Activated naive CD4-positive, alpha-beta T cell treated with anti-CD3 and anti-CD28 coated beads, Interleukin-2, amount 50 U/mL, for 72 hours (primary cell): ENCODE measurements at regions not wholly inside any gene's neighbourhood (a gene's known extent, or its start where the extent isn't known, plus 50 kb on each side); places are given as distances from the start of the nearest gene placed in this dataset.
"Not testable (repeated sequence)": the region's sequence is repeated elsewhere in the genome, so short reads cannot be mapped to it uniquely, and the experiment has no call there.

Source experiments
- ATAC-seq, 2 donors: fragments of 150-1000 bp; cut with Tn5 transposase; 2 replicates each; pipeline ENCODE4 v1.10.0; 2021; ENCODE audit warnings: mild to moderate bottlenecking in 2 of 2, moderate library complexity in 2 of 2
- DNase-seq, 2 donors: peaks; one replicate each; pipeline ENCODE4 v3.0.0; 2021 to 2022; ENCODE audit warnings: low spot score in 2 of 2
- H3K27ac Mint-ChIP-seq, 2 donors: one replicate each; pipeline ENCODE4 v1.8.0; 2022; ENCODE audit warnings: mild to moderate bottlenecking in 2 of 2, mixed read lengths in 2 of 2
- H3K36me3 Mint-ChIP-seq, 2 donors: one replicate each; pipeline ENCODE4 v1.8.0; 2022; ENCODE audit warnings: mixed read lengths in 2 of 2
- H3K9me3 Mint-ChIP-seq, 2 donors: one replicate each; pipeline ENCODE4 v1.8.0; 2022; ENCODE audit warnings: mixed read lengths in 2 of 2

GRCh38 chr15:24426286-24427054 is 249.1 kb upstream of the NPAP1 start:
- not testable (repeated sequence) for DNase-seq, H3K27ac Mint-ChIP-seq, H3K36me3 Mint-ChIP-seq, ATAC-seq
- H3K9me3 Mint-ChIP-seq: peaks cover 13 to 16% of the 10 kb centered on the region in 2 donors

GRCh38 chr15:24427055-24427400 is 248.5 kb upstream of the NPAP1 start:
- not testable (repeated sequence) for H3K27ac Mint-ChIP-seq
- H3K9me3 Mint-ChIP-seq: peaks cover 13 to 14% of the 10 kb centered on the region in 2 donors

GRCh38 chr15:24435075-24435820 is 240.3 kb upstream of the NPAP1 start:
- H3K9me3 Mint-ChIP-seq, ATAC-seq, DNase-seq, H3K27ac Mint-ChIP-seq, H3K36me3 Mint-ChIP-seq: not testable (repeated sequence)

More at GRCh38 chr15:24427055-24427400, 248.5 kb upstream of the NPAP1 start:
- ATAC-seq, DNase-seq, H3K36me3 Mint-ChIP-seq: not testable (repeated sequence)

GRCh38 chr15:24437270-24437669 is 238.3 kb upstream of the NPAP1 start:
- ATAC-seq, DNase-seq, H3K9me3 Mint-ChIP-seq, H3K36me3 Mint-ChIP-seq, H3K27ac Mint-ChIP-seq: not testable (repeated sequence)

- not testable (repeated sequence) for ATAC-seq, H3K27ac Mint-ChIP-seq, DNase-seq, H3K9me3 Mint-ChIP-seq, H3K36me3 Mint-ChIP-seq
Observed at GRCh38 chr15:24437735-24438134, 237.8 kb upstream of the NPAP1 start.

- DNase-seq, H3K9me3 Mint-ChIP-seq, H3K27ac Mint-ChIP-seq, ATAC-seq, H3K36me3 Mint-ChIP-seq: not testable (repeated sequence)
Observed at GRCh38 chr15:24477107-24478025, 198.2 kb upstream of the NPAP1 start.

- not testable (repeated sequence) for H3K27ac Mint-ChIP-seq, ATAC-seq, DNase-seq
- Mint-ChIP-seq H3K36me3 (peaks cover 5 to 24% of the 10 kb centered on the region in 2 donors), H3K9me3 (peaks cover 15 to 24% of the 10 kb centered on the region in 2 donors)
Observed at GRCh38 chr15:24485885-24486567, 189.5 kb upstream of the NPAP1 start.

- ATAC-seq, H3K27ac Mint-ChIP-seq, DNase-seq: not testable (repeated sequence)
- H3K9me3 Mint-ChIP-seq: peaks cover 8 to 23% of the 10 kb centered on the region in 2 donors
- peaks cover 5 to 17% of the 10 kb centered on the region in 2 donors for H3K36me3 Mint-ChIP-seq
Observed at GRCh38 chr15:24488164-24488907, 187.2 kb upstream of the NPAP1 start.

- not testable (repeated sequence) for ATAC-seq, H3K36me3 Mint-ChIP-seq, H3K9me3 Mint-ChIP-seq, DNase-seq
- peak overlapping the region in 1 of 2 donors; percentile 77 for H3K27ac Mint-ChIP-seq
Observed at GRCh38 chr15:24505216-24505615, 170.4 kb upstream of the NPAP1 start.

- DNase-seq, H3K36me3 Mint-ChIP-seq, ATAC-seq, H3K27ac Mint-ChIP-seq: not testable (repeated sequence)
- H3K9me3 Mint-ChIP-seq: peaks cover 8 to 22% of the 10 kb centered on the region in 2 donors
Observed at GRCh38 chr15:24509714-24510113, 165.9 kb upstream of the NPAP1 start.

- ATAC-seq, H3K36me3 Mint-ChIP-seq, DNase-seq, H3K27ac Mint-ChIP-seq: not testable (repeated sequence)
- peaks cover 8 to 22% of the 10 kb centered on the region in 2 donors for H3K9me3 Mint-ChIP-seq
Observed at GRCh38 chr15:24511598-24511997, 164.0 kb upstream of the NPAP1 start.

- not testable (repeated sequence) for ATAC-seq, H3K36me3 Mint-ChIP-seq, DNase-seq, H3K9me3 Mint-ChIP-seq, H3K27ac Mint-ChIP-seq
Observed at GRCh38 chr15:24518772-24519171, 156.8 kb upstream of the NPAP1 start.

GRCh38 chr15:24531235-24531634 is 144.3 kb upstream of the NPAP1 start:
- H3K36me3 Mint-ChIP-seq, H3K27ac Mint-ChIP-seq, ATAC-seq, DNase-seq: not testable (repeated sequence)
- H3K9me3 Mint-ChIP-seq: peaks cover 11 to 13% of the 10 kb centered on the region in 2 donors

- H3K27ac Mint-ChIP-seq, ATAC-seq, DNase-seq, H3K36me3 Mint-ChIP-seq: not testable (repeated sequence)
- peaks cover 9 to 11% of the 10 kb centered on the region in 2 donors for H3K9me3 Mint-ChIP-seq
Observed at GRCh38 chr15:24534032-24534431, 141.5 kb upstream of the NPAP1 start.

GRCh38 chr15:24557281-24557680 is 118.3 kb upstream of the NPAP1 start:
- H3K9me3 Mint-ChIP-seq: peaks cover 4 to 19% of the 10 kb centered on the region in 2 donors
- H3K27ac Mint-ChIP-seq, ATAC-seq: not testable (repeated sequence)

More at GRCh38 chr15:24557281-24557680, 118.3 kb upstream of the NPAP1 start:
- not testable (repeated sequence) for H3K36me3 Mint-ChIP-seq, DNase-seq
